ENCODE measurements at regions not wholly inside any gene's neighbourhood (a gene's known extent, or its start where the extent isn't known, plus 50 kb on each side); places are given as distances from the start of the nearest gene placed in this dataset.

DNA sequence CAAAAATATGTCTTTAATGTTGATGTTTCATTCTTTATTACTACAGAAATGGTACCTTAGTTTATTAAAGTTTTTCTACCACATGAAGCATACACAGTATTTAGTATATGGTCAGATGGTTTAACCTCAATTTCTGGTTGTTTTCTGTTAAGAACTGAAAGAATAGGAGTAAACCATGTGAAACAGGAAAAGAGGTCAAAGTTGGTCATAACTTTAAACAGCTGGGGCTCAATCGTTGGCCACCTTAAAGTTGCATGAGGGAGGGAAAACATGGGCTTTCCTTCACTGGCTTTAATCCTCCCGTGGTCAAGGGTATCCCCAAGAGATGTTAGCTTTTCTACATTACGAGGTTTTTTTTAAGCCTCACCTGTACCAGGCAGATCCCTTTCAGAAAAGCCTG lies 483.3 kb upstream of the ADAMTS5 start:
- TF ChIP-seq, protein P1, sequence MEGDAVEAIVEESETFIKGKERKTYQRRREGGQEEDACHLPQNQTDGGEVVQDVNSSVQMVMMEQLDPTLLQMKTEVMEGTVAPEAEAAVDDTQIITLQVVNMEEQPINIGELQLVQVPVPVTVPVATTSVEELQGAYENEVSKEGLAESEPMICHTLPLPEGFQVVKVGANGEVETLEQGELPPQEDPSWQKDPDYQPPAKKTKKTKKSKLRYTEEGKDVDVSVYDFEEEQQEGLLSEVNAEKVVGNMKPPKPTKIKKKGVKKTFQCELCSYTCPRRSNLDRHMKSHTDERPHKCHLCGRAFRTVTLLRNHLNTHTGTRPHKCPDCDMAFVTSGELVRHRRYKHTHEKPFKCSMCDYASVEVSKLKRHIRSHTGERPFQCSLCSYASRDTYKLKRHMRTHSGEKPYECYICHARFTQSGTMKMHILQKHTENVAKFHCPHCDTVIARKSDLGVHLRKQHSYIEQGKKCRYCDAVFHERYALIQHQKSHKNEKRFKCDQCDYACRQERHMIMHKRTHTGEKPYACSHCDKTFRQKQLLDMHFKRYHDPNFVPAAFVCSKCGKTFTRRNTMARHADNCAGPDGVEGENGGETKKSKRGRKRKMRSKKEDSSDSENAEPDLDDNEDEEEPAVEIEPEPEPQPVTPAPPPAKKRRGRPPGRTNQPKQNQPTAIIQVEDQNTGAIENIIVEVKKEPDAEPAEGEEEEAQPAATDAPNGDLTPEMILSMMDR (IDR thresholded peaks at IDR 0.05), result no peak
- TF ChIP-seq, protein P2, sequence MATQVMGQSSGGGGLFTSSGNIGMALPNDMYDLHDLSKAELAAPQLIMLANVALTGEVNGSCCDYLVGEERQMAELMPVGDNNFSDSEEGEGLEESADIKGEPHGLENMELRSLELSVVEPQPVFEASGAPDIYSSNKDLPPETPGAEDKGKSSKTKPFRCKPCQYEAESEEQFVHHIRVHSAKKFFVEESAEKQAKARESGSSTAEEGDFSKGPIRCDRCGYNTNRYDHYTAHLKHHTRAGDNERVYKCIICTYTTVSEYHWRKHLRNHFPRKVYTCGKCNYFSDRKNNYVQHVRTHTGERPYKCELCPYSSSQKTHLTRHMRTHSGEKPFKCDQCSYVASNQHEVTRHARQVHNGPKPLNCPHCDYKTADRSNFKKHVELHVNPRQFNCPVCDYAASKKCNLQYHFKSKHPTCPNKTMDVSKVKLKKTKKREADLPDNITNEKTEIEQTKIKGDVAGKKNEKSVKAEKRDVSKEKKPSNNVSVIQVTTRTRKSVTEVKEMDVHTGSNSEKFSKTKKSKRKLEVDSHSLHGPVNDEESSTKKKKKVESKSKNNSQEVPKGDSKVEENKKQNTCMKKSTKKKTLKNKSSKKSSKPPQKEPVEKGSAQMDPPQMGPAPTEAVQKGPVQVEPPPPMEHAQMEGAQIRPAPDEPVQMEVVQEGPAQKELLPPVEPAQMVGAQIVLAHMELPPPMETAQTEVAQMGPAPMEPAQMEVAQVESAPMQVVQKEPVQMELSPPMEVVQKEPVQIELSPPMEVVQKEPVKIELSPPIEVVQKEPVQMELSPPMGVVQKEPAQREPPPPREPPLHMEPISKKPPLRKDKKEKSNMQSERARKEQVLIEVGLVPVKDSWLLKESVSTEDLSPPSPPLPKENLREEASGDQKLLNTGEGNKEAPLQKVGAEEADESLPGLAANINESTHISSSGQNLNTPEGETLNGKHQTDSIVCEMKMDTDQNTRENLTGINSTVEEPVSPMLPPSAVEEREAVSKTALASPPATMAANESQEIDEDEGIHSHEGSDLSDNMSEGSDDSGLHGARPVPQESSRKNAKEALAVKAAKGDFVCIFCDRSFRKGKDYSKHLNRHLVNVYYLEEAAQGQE (IDR thresholded peaks at IDR 0.05; ENCODE audit: insufficient read depth in 1 of 2, low read depth in 2 of 2, low read length in 1 of 2), result no peak
- TF ChIP-seq POLR2AphosphoS5 (IDR thresholded peaks at IDR 0.05; ENCODE audit: low read depth, low read length) (no peak), TCF7L2 (IDR thresholded peaks at IDR 0.05; ENCODE audit: low read depth, low read length) (no peak), SIN3A (IDR thresholded peaks at IDR 0.05; ENCODE audit: borderline replicate concordance, insufficient read depth, low read depth, low read length) (no peak)
